ENCODE measurements at regions not wholly inside any gene's neighbourhood (a gene's known extent, or its start where the extent isn't known, plus 50 kb on each side); places are given as distances from the start of the nearest gene placed in this dataset.

DNA sequence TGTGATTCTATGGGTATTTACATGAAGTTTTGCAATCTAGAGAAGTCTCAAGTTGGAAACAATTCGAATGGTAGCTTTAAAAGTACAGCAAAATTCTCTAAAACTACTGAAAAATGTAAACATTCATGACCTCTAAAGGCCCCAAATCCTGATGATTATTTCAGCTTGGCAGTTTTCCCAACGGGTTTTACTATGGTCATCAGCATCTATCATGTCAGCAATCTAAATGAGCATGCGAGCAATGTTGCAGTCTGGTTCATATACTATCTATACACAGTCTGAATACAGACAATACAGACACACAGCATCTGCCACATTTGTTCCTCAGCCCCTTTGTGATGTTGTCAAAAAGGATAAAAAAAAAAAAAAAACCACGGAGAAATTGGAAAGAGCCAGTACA is 790.3 kb upstream of the HTR2C start:
- Histone ChIP-seq H3K79me2 (ENCODE audit: insufficient read depth, low read length) (no peaks in the 10 kb centered on the region), H3K27ac (ENCODE audit: extremely low read length, insufficient read depth, low read length) (no peak overlapping the region), H3K9me3 (ENCODE audit: low read length) (no peaks in the 10 kb centered on the region), H3K36me3 (replicated peaks in 1 of 2; ENCODE audit: control insufficient read depth in 1 of 2, insufficient read depth in 2 of 2, low read length in 2 of 2) (no peaks in the 10 kb centered on the region), H2AFZ (ENCODE audit: low read length) (no peak overlapping the region), H3K9ac (ENCODE audit: insufficient read depth, low read depth, low read length) (no peak overlapping the region), H3K4me3 (replicated peaks in 1 of 3; ENCODE audit: insufficient read depth in 1 of 3, low read depth in 2 of 3, low read length in 3 of 3) (no peak overlapping the region), H3K4me1 (ENCODE audit: insufficient read depth, low read length) (no peaks in the 10 kb centered on the region), H3K27me3 (ENCODE audit: control insufficient read depth in 1 of 2, insufficient read depth in 2 of 2, low read length in 2 of 2) (no peaks in the 10 kb centered on the region), H3K4me2 (ENCODE audit: low read depth, low read length) (no peak overlapping the region), H4K20me1 (ENCODE audit: insufficient read depth, low read length) (no peaks in the 10 kb centered on the region)
- ChIA-PET CTCF (ENCODE audit: low intra/inter-chr PET ratio, low total read pairs) (no interaction called here), POLR2A (no interaction called here)
- ATAC-seq, result no peak
- intact Hi-C loops (cut with micrococcal nuclease; ENCODE audit: unreplicated experiment), result no loop called here
- FAIRE-seq, result no peak
- TF ChIP-seq ATF7-NPFF (CRISPR knock-in tag; IDR thresholded peaks at IDR 0.05; ENCODE audit: low read depth), result no peak
- no peak for TF ChIP-seq ZNF567 (CRISPR knock-in tag; IDR thresholded peaks at IDR 0.05; ENCODE audit: borderline replicate concordance)
- no peak for TF ChIP-seq NFIB (CRISPR knock-in tag; IDR thresholded peaks at IDR 0.05; ENCODE audit: borderline replicate concordance)
- TF ChIP-seq NCOR1 (IDR thresholded peaks at IDR 0.05; ENCODE audit: borderline replicate concordance, low read length), result no peak
- TF ChIP-seq, protein P1, sequence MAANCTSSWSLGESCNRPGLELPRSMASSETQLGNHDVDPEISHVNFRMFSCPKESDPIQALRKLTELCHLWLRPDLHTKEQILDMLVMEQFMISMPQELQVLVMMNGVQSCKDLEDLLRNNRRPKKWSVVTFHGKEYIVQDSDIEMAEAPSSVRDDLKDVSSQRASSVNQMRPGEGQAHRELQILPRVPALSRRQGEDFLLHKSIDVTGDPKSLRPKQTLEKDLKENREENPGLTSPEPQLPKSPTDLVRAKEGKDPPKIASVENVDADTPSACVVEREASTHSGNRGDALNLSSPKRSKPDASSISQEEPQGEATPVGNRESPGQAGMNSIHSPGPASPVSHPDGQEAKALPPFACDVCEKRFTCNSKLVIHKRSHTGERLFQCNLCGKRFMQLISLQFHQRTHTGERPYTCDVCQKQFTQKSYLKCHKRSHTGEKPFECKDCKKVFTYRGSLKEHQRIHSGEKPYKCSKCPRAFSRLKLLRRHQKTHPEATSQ (CRISPR knock-in tag; IDR thresholded peaks at IDR 0.05; ENCODE audit: borderline replicate concordance), result no peak
- TF ChIP-seq ZNF713 (CRISPR knock-in tag; IDR thresholded peaks at IDR 0.05), result no peak
- TF ChIP-seq ZNF496 (CRISPR knock-in tag; IDR thresholded peaks at IDR 0.05; ENCODE audit: insufficient replicate concordance), result no peak
- TF ChIP-seq, protein P2, sequence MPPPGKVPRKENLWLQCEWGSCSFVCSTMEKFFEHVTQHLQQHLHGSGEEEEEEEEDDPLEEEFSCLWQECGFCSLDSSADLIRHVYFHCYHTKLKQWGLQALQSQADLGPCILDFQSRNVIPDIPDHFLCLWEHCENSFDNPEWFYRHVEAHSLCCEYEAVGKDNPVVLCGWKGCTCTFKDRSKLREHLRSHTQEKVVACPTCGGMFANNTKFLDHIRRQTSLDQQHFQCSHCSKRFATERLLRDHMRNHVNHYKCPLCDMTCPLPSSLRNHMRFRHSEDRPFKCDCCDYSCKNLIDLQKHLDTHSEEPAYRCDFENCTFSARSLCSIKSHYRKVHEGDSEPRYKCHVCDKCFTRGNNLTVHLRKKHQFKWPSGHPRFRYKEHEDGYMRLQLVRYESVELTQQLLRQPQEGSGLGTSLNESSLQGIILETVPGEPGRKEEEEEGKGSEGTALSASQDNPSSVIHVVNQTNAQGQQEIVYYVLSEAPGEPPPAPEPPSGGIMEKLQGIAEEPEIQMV (CRISPR knock-in tag; IDR thresholded peaks at IDR 0.05; ENCODE audit: low read depth), result no peak
- TF ChIP-seq, protein P3, sequence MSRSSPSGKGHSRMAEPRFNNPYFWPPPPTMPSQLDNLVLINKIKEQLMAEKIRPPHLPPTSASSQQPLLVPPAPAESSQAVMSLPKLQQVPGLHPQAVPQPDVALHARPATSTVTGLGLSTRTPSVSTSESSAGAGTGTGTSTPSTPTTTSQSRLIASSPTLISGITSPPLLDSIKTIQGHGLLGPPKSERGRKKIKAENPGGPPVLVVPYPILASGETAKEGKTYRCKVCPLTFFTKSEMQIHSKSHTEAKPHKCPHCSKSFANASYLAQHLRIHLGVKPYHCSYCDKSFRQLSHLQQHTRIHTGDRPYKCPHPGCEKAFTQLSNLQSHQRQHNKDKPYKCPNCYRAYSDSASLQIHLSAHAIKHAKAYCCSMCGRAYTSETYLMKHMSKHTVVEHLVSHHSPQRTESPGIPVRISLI (CRISPR knock-in tag; IDR thresholded peaks at IDR 0.05; ENCODE audit: borderline replicate concordance), result no peak
- no peak for TF ChIP-seq THYN1 (CRISPR knock-in tag; IDR thresholded peaks at IDR 0.05; ENCODE audit: borderline replicate concordance, low read depth)
- no peak for DNase-seq (ENCODE audit: low spot score)
- BruUV-seq (replicated peaks), result no TSS peak
- WGBS (ENCODE audit: low lambda C conversion rate), result 0% methylated on average over 4 of the region's 4 CpGs
- in situ Hi-C loops (cut with HindIII; ENCODE audit: extremely low pct_ligation_motif_present, low pct_unique_long_range_greater_than_20kb), result no loop called here
